B cell (primary cell): ENCODE measurements at regions not wholly inside any gene's neighbourhood (a gene's known extent, or its start where the extent isn't known, plus 50 kb on each side); places are given as distances from the start of the nearest gene placed in this dataset.

Experiments
- CTCF ChIP-seq: fragments of 200-600 bp; IDR thresholded peaks from one replicate; pipeline ENCODE4 v1.8.0; 2022; ENCODE audit warnings: antibody characterized with exemption, mild to moderate bottlenecking
- EZH2 ChIP-seq: IDR thresholded peaks from 2 replicates; pipeline ENCODE4 v1.6.1; 2012; ENCODE audit warnings: borderline replicate concordance, low read depth, mild to moderate bottlenecking, moderate library complexity, low read length; ENCODE audit not compliant: insufficient read depth, poor library complexity, severe bottlenecking

GRCh38 chr11:115644856-115645255 is 140.6 kb upstream of the CADM1 start:
- TF ChIP-seq CTCF (no peak), EZH2 (no peak)
